ELF-1 (cell line): ENCODE measurements at regions not wholly inside any gene's neighbourhood (a gene's known extent, or its start where the extent isn't known, plus 50 kb on each side); places are given as distances from the start of the nearest gene placed in this dataset.
"Not testable (repeated sequence)": the region's sequence is repeated elsewhere in the genome, so short reads cannot be mapped to it uniquely, and the experiment has no call there.

Experiments
- DNase-seq: peaks from one replicate; pipeline ENCODE4 v3.0.0-alpha.2; 2016; ENCODE audit warnings: low read depth, low spot score

DNA sequence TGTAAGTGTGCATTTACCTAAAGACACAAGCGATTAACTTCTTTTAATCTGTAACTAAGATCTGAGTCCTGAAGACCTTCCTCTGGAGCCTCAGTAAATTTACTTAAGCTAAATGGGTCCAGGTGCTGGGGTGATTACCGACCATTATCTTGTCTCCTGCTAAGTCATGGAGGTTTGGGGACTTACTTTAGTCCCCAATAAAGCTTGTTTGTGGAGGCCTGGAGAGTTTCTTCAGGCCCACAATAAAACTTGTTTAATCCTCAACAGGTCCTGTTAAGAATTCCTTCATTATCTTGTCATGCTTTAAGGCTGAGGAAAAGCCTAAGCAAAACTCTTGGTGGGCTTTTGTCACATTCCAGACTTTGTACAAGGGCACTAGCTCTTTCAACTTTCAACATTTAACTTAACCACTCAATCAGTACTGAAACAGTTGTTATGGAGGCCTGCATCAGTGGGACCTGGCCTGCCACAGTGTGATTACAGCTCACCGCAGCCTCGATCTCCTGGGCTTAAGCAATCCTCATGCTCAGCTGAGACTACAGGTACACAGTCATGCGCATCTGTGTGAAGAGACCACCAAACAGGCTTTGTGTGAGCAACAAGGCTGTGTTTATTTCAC, 84.0 kb downstream of the FMO4 start:
- peak; percentile 69 for DNase-seq

DNA sequence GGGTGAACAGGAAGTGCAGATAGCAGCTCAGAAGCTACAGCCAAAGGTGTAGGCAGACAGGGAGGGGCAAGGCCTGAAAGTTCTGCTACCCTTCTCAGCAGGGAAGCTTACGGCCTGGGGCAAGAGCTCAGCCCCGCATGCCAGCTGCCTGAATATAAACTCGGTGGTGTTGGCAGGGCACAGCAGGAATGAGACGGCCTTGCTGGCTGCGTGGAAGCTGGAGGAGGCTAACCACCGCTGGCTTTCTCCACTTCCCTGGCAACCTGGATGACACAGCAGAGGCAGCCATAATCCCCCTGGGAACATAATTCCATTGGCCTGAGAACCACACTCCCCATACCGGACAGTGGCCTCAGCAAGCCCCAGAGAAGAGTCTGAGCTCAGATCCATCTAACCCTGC, 81.9 kb upstream of the PRRC2C start:
- peak; percentile 80 for DNase-seq

DNA sequence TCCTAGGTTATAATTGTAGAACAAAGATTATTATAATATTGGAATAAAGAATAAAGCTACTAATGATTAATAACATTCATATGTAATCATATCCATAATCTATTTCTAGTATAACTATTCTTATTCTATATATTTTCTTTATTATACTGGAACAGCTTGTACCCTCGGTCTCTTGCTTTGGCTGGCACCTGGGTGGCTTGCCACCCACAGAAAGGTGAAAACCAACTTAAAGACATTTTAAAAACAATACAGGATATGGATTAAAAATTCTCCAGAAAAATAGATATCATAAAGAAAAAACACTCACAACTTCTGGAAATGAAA, 80.0 kb upstream of the PRRC2C start:
- no peak for DNase-seq

DNA sequence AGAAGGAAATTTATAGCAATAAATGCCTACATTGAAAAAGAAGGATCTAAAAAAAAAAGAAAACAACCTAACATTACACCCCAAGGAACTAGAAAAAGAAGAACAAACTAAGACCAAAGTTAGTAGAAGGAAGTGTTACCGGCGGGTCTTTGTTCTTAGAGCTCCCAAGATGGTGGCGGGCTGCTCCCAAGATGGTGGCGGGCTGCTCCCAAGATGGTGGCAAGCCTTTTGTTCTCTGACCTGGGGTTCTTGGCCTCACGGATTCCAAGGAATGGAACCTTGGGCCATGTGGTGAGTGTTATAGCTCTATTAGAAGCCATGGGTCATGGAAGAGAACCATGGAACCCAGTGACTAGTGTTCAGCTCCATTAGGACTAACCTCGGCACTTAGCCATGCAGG, 71.8 kb upstream of the PRRC2C start:
- not testable (repeated sequence) for DNase-seq

DNA sequence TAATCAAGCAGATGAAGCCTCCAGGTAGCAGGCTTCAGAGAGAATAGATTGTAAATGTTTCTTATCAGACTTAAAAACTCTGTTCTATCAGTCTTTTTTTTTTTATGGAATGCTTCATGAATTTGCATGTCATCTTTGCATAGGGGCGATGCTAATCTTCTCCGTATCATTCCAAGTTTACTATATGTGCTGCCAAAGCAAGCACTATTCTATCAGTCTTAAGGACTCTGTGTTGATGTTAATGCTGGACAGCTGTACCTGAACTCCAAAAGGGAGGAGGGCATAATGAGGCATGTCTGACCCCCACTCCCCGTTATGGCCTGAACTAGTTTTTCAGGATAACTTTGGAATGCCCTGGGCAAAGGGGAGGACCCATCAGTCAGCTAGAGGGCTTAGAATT, 66.8 kb upstream of the PRRC2C start:
- DNase-seq: peak; percentile 36

DNA sequence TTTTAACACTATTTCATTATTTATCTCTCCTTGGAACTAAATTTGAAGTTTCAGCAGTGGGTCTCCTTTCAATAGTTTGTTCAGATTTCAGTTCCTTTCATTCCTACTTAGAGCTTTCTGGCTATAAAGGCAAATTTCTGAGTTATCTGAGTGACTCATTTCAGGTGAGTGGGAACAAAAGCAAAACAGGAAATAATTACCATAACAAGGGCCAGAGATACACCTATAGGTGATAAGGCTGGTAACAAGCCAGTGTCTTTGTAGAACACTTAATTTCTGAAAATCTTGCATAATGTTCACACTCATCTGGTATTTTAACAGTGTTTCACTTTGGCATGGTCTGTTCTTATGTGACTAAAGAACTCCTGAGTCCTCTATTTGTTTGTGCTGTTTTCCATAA, 64.5 kb upstream of the PRRC2C start:
- no peak for DNase-seq

DNA sequence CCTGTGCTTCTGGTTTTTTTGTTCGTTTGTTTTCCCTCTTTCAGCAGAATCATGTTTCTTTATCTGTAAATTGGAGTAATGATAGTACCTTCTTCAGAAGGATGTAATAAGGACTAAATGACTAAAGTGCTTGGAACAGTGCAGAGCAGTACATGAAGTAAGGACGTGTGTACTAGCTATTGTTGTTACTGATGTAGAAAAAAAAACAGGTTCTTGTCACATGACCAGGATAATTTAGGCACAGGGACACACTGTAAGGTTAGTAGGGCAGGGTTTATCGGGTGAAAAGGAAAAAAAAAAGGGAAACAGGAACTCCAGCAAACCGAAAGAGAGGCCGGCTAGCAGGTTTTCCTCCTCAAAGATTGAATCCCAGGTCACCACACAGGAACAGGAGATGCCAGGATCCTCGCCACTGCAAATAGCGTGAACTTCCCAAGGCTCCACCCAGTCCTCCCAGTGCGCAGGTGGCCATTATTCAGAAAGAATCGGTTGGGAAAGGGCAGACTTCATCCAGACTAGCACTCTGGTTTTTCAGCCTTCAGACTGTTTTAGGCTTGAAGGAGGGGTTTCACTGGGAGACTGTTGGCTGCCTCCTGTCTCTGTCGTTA, 63.8 kb upstream of the PRRC2C start:
- DNase-seq: peak; percentile 19

DNA sequence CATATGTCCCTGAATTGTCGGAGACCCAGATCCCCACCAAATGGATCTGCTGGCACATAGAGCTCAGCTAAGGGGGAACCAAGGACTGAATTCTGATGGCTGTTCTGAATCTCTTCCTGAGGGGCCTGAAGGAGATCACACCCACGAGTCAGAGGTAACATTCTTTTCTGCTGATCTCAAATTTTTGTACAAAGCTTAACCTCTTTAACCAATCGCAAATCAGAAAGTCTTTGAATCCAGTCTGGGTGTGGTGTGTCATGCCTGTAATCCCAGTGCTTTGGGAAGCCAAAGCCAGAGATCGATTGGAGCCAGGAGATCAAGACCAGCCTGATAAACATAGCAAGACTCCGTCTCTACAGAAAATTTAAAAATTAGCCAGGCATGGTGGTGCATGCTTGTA, 62.8 kb upstream of the PRRC2C start:
- DNase-seq: peak; percentile 35

DNA sequence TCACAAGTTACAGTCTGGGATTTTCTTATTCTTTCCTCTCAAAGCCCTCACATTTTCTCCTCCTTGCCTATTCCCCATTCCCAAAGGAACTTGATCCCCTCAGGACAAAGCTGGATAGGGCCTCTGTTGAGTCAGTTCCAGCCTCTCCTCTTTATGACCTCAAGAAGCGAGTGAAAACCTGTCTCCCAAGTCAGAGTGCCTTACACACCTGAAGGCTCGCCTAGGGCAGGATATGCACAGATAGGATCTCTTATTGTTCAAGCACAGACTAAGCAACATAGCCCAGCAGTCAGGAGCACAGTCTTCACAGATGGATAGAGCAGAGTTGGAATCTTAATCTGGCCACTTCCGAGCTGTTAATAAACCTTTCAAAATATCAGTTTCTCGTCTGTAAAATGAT, 60.8 kb upstream of the PRRC2C start:
- peak; percentile 91 for DNase-seq

DNA sequence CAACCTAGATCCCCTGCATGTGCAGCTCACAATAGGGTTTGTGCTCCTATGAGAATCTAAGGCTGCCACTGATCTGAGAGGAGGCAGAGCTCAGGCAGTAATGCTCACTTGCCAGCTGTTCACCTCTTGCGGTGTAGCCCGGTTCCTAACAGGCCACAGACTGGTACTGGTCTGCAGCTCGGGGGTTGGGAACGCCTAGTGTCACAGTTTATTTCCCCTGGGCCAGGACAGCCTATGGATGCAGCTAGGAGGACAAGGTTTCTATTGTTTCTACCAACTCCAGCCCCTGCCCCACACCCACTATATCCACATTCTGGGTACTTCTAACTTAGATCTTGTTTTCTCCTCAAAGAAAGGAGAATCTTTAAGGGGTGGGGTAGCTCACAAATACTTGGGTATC, 58.7 kb upstream of the PRRC2C start:
- DNase-seq: no peak

DNA sequence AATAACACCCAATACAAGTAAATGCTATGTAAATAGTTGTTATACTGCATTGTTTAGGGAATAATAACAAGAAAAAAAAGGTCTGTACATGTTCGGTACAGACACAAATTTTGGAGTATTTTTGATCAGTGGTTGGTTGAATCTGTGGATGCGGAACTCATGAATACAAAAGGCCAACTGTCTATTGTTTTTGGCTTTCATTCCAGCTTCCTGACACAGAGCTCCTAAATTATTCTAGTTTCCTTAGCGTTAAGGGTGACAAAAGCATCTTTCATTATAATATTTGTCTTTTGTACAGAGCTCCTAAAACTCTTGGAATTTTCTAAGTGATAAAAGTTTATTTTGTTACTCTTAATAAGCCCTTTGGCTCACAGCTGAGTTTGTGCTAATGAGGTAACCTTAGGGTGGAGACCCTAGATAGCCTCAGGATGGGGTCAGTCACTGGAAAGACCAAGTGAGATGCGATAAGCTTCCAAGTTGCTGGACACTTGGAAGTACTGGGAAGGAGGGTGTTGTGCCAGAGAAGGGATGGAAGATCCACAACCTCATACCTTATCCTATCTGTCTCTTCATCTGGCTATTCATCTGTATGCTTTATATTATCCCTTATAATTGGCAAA, 57.4 kb upstream of the PRRC2C start:
- DNase-seq: no peak

DNA sequence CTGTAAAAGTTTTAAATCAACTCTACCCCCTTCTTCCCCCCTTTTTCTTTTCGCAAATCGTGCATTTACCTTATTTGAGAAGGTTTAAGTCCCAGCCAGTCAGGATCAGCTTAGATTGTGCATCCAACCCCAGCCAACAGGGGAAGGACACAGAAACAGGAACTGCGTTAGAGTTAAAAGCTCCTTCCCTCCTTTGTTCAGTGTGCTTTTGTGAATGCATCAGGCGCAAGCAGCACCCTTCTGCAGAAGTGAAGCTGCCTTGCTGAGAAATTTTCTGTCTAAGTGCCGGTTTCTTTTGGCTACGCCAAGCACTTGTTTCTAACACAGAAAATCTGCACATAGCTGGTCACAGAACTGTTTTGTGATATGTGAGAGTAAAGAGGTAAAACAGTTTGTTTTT, 56.2 kb upstream of the PRRC2C start:
- DNase-seq: no peak

DNA sequence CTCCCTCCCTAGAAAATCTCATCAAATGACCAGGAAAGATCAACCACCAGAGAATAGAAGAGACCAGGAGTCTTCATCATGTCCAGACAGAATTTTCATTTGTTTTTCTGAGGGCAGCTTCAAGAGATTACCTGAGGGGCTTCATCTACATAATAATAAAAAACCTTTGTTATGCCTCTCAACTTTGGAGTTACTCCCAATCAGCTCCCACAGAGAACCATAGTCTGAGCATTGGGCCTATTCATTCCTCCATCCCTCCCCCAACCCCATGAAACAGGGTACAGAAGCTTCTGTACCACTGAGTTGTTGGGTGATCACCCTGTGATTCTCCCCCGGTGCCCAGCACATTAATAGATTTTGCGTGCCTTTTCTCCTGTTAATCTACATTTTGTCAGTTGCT, 53.3 kb upstream of the PRRC2C start:
- peak; percentile 68 for DNase-seq

DNA sequence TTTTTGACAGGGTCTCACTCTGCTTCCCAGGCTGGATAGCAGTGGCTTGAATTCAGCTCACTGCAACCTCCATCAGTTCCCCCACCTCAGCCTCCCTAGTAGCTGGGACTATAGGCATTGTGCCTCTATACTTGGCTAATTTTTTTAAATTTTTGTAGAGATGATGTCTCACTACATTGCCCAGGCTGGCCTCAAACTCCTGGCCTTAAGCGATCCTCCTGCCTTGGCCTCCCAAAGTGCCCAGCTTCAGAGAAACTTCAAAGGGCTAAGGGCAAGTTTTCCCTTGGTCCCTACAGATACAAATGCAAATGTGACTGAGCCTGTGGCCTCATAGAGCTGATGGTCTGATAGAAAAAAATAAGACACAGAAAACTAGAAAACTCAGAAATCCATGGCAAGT, 52.9 kb upstream of the PRRC2C start:
- DNase-seq: no peak

DNA sequence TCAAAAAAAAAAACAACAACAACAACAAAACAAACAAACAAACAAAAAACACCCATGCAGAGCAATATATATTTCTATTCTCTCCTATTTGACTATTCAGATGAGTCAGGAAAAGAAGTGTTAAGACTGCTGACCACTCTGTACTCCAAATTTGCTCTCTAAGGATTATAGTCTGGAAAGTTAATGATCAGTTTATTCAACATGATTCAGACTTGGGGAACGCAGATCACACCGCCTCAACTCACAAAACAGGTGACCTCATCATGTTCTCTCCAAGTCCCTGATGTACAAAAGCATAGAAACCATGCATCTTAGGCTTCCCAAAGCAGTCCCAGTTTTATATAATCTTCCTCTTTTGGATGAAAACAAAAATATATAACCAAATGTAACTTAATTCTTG, 51.9 kb upstream of the PRRC2C start:
- DNase-seq: no peak

DNA sequence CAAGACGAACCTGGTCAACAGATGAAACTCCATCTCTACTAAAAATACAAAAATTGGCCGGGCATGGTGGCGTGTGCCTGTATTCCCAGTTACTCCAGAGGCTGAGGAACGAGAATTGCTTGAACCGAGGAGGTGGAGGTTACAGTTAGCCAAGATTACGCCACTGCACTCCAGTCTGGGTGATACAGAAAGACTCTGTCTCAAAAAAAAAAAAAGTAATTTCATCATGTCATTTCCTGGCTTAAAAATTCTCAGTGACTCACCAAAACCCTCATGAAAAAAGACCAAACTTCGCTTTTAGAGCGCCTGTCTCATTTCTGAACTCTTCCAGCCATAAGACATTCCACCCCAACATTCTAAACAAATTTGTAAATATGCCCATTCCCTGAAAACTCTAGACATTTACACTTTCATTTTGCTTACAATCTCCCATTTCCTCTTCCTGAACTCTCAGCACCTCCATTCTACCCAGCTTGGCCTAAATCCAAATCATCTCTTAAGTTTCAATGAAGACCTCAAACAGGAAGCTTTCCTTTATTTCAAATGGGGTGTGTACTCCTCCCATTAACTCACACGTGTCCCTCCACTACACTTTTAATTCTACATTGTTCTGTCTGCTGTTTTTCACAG, 50.5 kb upstream of the PRRC2C start:
- DNase-seq: no peak
